ENCODE measurements at regions not wholly inside any gene's neighbourhood (a gene's known extent, or its start where the extent isn't known, plus 50 kb on each side); places are given as distances from the start of the nearest gene placed in this dataset.

- H3K4me1 ChIP-seq, result no peaks in the 10 kb centered on the region
- H3K9me3 ChIP-seq, result no peaks in the 10 kb centered on the region
- 93% methylated on average over 2 of the region's 2 CpGs for WGBS
- TF ChIP-seq CTCF (IDR thresholded peaks at IDR 0.05) (no peak), POLR2A (IDR thresholded peaks at IDR 0.05; ENCODE audit: low read depth) (no peak), POLR2AphosphoS5 (IDR thresholded peaks at IDR 0.05) (no peak), EP300 (IDR thresholded peaks at IDR 0.05) (no peak)
- no peaks in the 10 kb centered on the region for H3K27me3 ChIP-seq
- no peaks in the 10 kb centered on the region for H3K36me3 ChIP-seq
- intact Hi-C loops (cut with DNase I), result loop anchor here (10.0 kb wide), 1 partner anchor 327 kb away; no protein-coding TSS in a partner anchor
- no peak overlapping the region for H3K4me3 ChIP-seq
- H3K27ac ChIP-seq (replicated peaks in 1 of 4), result no peak overlapping the region
- no peak for DNase-seq (ENCODE audit: extremely low spot score)
Measured at GRCh38 chr6:133187657-133188453, 53.3 kb upstream of the EYA4 start.

DNA sequence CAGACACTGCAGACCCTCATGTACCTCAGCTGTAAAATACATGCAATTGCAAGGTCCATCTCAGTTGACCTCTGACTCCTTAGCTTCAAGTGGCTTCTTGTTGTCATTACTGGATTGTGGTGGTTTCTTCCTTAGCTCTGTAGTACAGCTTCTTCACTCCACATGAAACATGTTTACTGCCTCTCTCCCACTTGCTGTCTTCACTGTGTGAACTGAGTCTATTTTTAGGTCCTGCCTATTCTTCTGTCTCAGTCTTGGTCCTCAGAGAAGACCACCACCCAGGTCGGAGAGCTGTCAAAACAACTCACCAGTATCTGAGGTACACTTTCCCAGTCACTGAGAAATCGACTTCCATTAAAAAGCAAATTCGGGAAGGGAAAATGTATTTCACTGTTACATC lies 50.2 kb upstream of the EYA4 start:
- no peak overlapping the region for H3K4me3 ChIP-seq
- no peaks in the 10 kb centered on the region for H3K36me3 ChIP-seq
- H3K9me3 ChIP-seq, result no peaks in the 10 kb centered on the region
- intact Hi-C loops (cut with DNase I), result no loop called here
- no peak for DNase-seq (ENCODE audit: extremely low spot score)
- no peak overlapping the region for H3K27ac ChIP-seq (replicated peaks in 1 of 4)
- TF ChIP-seq EP300 (IDR thresholded peaks at IDR 0.05) (no peak), CTCF (IDR thresholded peaks at IDR 0.05) (no peak), POLR2A (IDR thresholded peaks at IDR 0.05; ENCODE audit: low read depth) (no peak), POLR2AphosphoS5 (IDR thresholded peaks at IDR 0.05) (no peak)
- no peaks in the 10 kb centered on the region for H3K27me3 ChIP-seq
- H3K4me1 ChIP-seq, result no peaks in the 10 kb centered on the region
- WGBS, result 70% methylated on average over 3 of the region's 3 CpGs

GRCh38 chr6:133191323-133191722 lies 49.8 kb upstream of the EYA4 start:
- Histone ChIP-seq H3K4me1 (no peaks in the 10 kb centered on the region), H3K27ac (replicated peaks in 1 of 4) (no peak overlapping the region), H3K9me3 (no peaks in the 10 kb centered on the region), H3K4me3 (no peak overlapping the region), H3K27me3 (no peaks in the 10 kb centered on the region), H3K36me3 (no peaks in the 10 kb centered on the region)
- no peak for DNase-seq (ENCODE audit: extremely low spot score)
- WGBS, result 21% methylated on average over 2 of the region's 2 CpGs
- intact Hi-C loops (cut with DNase I), result no loop called here
- TF ChIP-seq CTCF (IDR thresholded peaks at IDR 0.05) (no peak), EP300 (IDR thresholded peaks at IDR 0.05) (no peak), POLR2A (IDR thresholded peaks at IDR 0.05; ENCODE audit: low read depth) (no peak), POLR2AphosphoS5 (IDR thresholded peaks at IDR 0.05) (no peak)

Small RNA genes in the stretch of these regions (small RNA-seq; reads per million reads assigned to genes)
- gene MTCYBP4, result 0 reads per million in 3 donors

Data from esophagus muscularis mucosa (tissue), 4 donors.